Stimulated activated CD8-positive, alpha-beta memory T cell treated with anti-CD3 and anti-CD28 coated beads, Interleukin-2, amount 100 ng/mL, for 1 hour (primary cell): ENCODE measurements at regions not wholly inside any gene's neighbourhood (a gene's known extent, or its start where the extent isn't known, plus 50 kb on each side); places are given as distances from the start of the nearest gene placed in this dataset.

Source experiments
- DNase-seq, 2 donors: peaks; one replicate each; pipeline ENCODE4 v3.0.0-alpha.2; 2020; ENCODE audit warnings: low read depth in 2 of 2

- DNase-seq: no peak
These were observed 73.4 kb upstream of the NOX3 start for GRCh38 chr6:155528982-155529453.

- DNase-seq: no peak
These were observed 72.7 kb upstream of the NOX3 start for GRCh38 chr6:155528335-155528734.

GRCh38 chr6:155527443-155527842, 71.8 kb upstream of the NOX3 start:
- no peak for DNase-seq

GRCh38 chr6:155523821-155524651, 68.4 kb upstream of the NOX3 start:
- DNase-seq: no peak

GRCh38 chr6:155521719-155522118, 66.1 kb upstream of the NOX3 start:
- DNase-seq: no peak

- DNase-seq: no peak
These were observed 64.4 kb upstream of the NOX3 start for GRCh38 chr6:155520078-155520477.

GRCh38 chr6:155519176-155519738, 63.6 kb upstream of the NOX3 start:
- no peak for DNase-seq

- DNase-seq: no peak
These were observed 61.7 kb upstream of the NOX3 start for GRCh38 chr6:155517294-155517693.

- DNase-seq: no peak
These were observed 55.2 kb upstream of the NOX3 start for GRCh38 chr6:155510879-155511278.

- DNase-seq: no peak
These were observed 54.3 kb upstream of the NOX3 start for GRCh38 chr6:155509743-155510475.

- DNase-seq: no peak
These were observed 50.0 kb upstream of the NOX3 start for GRCh38 chr6:155505608-155505989.
